ENCODE measurements at regions not wholly inside any gene's neighbourhood (a gene's known extent, or its start where the extent isn't known, plus 50 kb on each side); places are given as distances from the start of the nearest gene placed in this dataset.

DNA sequence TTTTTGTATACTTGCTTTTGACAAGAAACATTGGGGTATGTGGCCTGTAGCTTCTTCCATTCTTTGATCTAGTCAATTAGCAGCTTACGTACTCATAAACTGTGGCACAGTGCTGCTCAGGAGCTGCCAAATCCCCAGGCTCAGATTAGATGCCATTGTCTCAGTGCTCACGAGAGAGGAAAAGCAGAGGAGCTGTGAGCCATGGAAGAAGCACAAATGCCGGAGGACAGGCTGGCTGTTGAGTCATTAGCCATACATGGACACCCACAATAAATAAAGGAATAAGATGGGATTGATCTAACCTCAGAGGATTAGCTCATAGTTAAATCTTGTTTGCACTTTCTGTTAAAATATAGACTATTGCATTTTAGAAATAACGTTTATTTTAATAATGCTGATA lies 121.7 kb downstream of the POSTN start:
- TF ChIP-seq DMBX1 (CRISPR knock-in tag; IDR thresholded peaks at IDR 0.05; ENCODE audit: borderline replicate concordance) (no peak), MAX (CRISPR knock-in tag; IDR thresholded peaks at IDR 0.05) (no peak), ZNF133 (CRISPR knock-in tag; IDR thresholded peaks at IDR 0.05) (no peak), ATF2 (CRISPR knock-in tag; IDR thresholded peaks at IDR 0.05) (no peak), ZNF830 (CRISPR knock-in tag; IDR thresholded peaks at IDR 0.05) (no peak), PCBP1 (IDR thresholded peaks at IDR 0.05; ENCODE audit: low read depth, low read length, poor library complexity, severe bottlenecking) (no peak)
